GM12875 (cell line): ENCODE measurements at regions not wholly inside any gene's neighbourhood (a gene's known extent, or its start where the extent isn't known, plus 50 kb on each side); places are given as distances from the start of the nearest gene placed in this dataset.

Experiments used
- H3K4me3 ChIP-seq: one replicate; pipeline ENCODE4 v1.5.1; 2011; ENCODE audit warnings: low read depth, low read length, control low read depth
- CTCF ChIP-seq: IDR thresholded peaks from 2 replicates; pipeline ENCODE4 v1.5.1; 2011; ENCODE audit warnings: low read depth, mild to moderate bottlenecking, control low read depth, inconsistent platforms, low read length, moderate library complexity, borderline replicate concordance; ENCODE audit not compliant: insufficient read depth

- TF ChIP-seq CTCF = no peak
- H3K4me3 ChIP-seq = no peak overlapping the region
These were observed 374.1 kb downstream of the LPIN1 start for GRCh38 chr2:12120281-12121150.

GRCh38 chr2:12124790-12125189 is 378.4 kb downstream of the LPIN1 start:
- H3K4me3 ChIP-seq = no peak overlapping the region
- TF ChIP-seq CTCF = no peak

- H3K4me3 ChIP-seq = no peak overlapping the region
- TF ChIP-seq CTCF = no peak
These were observed 379.9 kb downstream of the LPIN1 start for GRCh38 chr2:12126318-12126717.

- TF ChIP-seq CTCF = no peak
- no peak overlapping the region for H3K4me3 ChIP-seq
These were observed 381.2 kb downstream of the LPIN1 start for GRCh38 chr2:12127638-12128037.

GRCh38 chr2:12131975-12132374 is 385.5 kb downstream of the LPIN1 start:
- no peak overlapping the region for H3K4me3 ChIP-seq
- TF ChIP-seq CTCF = no peak

GRCh38 chr2:12141618-12142258 is 395.3 kb downstream of the LPIN1 start:
- TF ChIP-seq CTCF = no peak
- no peak overlapping the region for H3K4me3 ChIP-seq

GRCh38 chr2:12151716-12152115 is 405.3 kb downstream of the LPIN1 start:
- H3K4me3 ChIP-seq = no peak overlapping the region
- TF ChIP-seq CTCF = no peak
